Osteoblast (primary cell): ENCODE measurements at regions not wholly inside any gene's neighbourhood (a gene's known extent, or its start where the extent isn't known, plus 50 kb on each side); places are given as distances from the start of the nearest gene placed in this dataset.

Source experiments
- DNase-seq: peaks from one replicate; pipeline ENCODE4 v3.0.0; 2011; ENCODE audit warnings: low spot score, mixed read lengths; ENCODE audit not compliant: insufficient read length; ENCODE audit errors: missing footprints
- H2AFZ ChIP-seq: 2 replicates; pipeline ENCODE4 v1.6.0; 2011; ENCODE audit warnings: mild to moderate bottlenecking, low read length
- H3K27ac ChIP-seq: 2 replicates; pipeline ENCODE4 v1.5.1; 2011; ENCODE audit warnings: mild to moderate bottlenecking, low read depth, low read length, moderate library complexity
- H3K27me3 ChIP-seq: 2 replicates; pipeline ENCODE4 v1.6.0; 2012; ENCODE audit warnings: mild to moderate bottlenecking, control low read depth, inconsistent platforms, low read length, moderate library complexity; ENCODE audit not compliant: insufficient read depth
- H3K36me3 ChIP-seq: 2 replicates; pipeline ENCODE4 v1.5.1; 2011; ENCODE audit warnings: mild to moderate bottlenecking, low read length, control low read depth, moderate library complexity; ENCODE audit not compliant: insufficient read depth
- H3K4me1 ChIP-seq: 2 replicates; pipeline ENCODE4 v1.5.1; 2011; ENCODE audit warnings: mild to moderate bottlenecking, low read length, control low read depth, moderate library complexity; ENCODE audit not compliant: insufficient read depth
- H3K4me2 ChIP-seq: 2 replicates; pipeline ENCODE4 v1.6.0; 2011; ENCODE audit warnings: mild to moderate bottlenecking, low read length; ENCODE audit not compliant: insufficient read depth
- H3K4me3 ChIP-seq: fragments of 200-600 bp; sonication (generic); 3 replicates; pipeline ENCODE4 v1.5.1; 2012; ENCODE audit warnings: mild to moderate bottlenecking, low read length, inconsistent platforms; ENCODE audit not compliant: insufficient read depth
- H3K79me2 ChIP-seq: 2 replicates; pipeline ENCODE4 v1.6.0; 2012; ENCODE audit warnings: mild to moderate bottlenecking, low read length, control low read depth, inconsistent platforms; ENCODE audit not compliant: insufficient read depth
- H3K9me3 ChIP-seq: 2 replicates; pipeline ENCODE4 v1.5.1; 2011; ENCODE audit warnings: low read depth, low read length, control low read depth
- H4K20me1 ChIP-seq: 2 replicates; pipeline ENCODE4 v1.6.0; 2012; ENCODE audit warnings: mild to moderate bottlenecking, low read length, control low read depth; ENCODE audit not compliant: insufficient read depth
- CTCF ChIP-seq: IDR thresholded peaks from 2 replicates; pipeline ENCODE4 v1.5.1; 2011; ENCODE audit warnings: mild to moderate bottlenecking, low read depth, low read length, moderate library complexity; ENCODE audit errors: extremely low read depth

DNA sequence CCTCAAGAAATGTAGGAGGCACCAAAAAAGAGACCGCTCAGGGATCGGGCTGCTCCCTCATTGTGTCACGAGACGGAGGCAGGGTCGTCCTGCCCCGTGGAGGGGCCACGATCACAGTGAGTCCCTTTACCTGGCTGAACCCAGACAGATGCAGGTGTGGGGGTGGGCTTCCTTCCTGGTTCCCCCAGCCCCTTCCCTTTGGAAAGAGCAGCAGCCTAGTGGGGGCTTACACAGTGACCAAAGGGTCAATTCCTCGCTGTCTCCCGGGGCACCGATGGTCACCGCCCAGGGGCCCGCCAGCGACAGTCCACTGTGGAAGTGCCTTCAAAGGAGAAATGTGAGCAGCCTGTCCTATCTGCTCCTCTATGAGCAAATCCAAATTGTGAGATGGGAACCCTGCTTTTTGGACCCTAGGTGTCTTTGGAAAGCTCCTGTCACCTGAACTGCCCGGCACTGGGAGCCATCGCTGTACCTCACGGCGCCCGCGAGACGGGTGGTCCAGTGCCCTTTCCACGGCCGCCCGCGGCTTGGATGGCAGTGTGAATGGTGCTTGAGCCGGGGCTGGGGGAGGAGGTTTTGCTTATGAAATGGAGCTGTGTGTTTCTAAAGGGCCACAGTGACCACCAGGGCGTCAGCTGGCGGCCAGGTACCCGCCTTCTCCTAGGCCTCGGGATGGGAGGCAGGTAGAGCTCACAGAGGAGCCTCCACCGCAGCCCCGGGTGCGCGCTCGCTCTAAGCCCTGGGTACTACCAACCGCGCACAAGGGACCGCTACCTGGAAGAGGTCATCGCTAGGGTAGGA, 155.7 kb downstream of the KLF13 start:
- Histone ChIP-seq H3K9me3 (no peaks in the 10 kb centered on the region), H3K27me3 (peaks cover 42% of the 10 kb centered on the region), H2AFZ (no peak overlapping the region), H3K36me3 (no peaks in the 10 kb centered on the region), H3K4me2 (no peak overlapping the region), H3K79me2 (no peaks in the 10 kb centered on the region), H4K20me1 (no peaks in the 10 kb centered on the region), H3K27ac (no peak overlapping the region), H3K4me1 (no peaks in the 10 kb centered on the region), H3K4me3 (no peak overlapping the region)
- DNase-seq: no peak
- TF ChIP-seq CTCF: no peak

GRCh38 chr15:31483053-31483985, 156.7 kb downstream of the KLF13 start:
- Histone ChIP-seq H3K4me3 (no peak overlapping the region), H3K4me1 (peaks cover 7% of the 10 kb centered on the region), H2AFZ (no peak overlapping the region), H4K20me1 (no peaks in the 10 kb centered on the region), H3K36me3 (no peaks in the 10 kb centered on the region), H3K27me3 (peaks cover 42% of the 10 kb centered on the region), H3K79me2 (no peaks in the 10 kb centered on the region), H3K27ac (no peak overlapping the region), H3K9me3 (no peaks in the 10 kb centered on the region), H3K4me2 (no peak overlapping the region)
- DNase-seq: no peak
- no peak for TF ChIP-seq CTCF

DNA sequence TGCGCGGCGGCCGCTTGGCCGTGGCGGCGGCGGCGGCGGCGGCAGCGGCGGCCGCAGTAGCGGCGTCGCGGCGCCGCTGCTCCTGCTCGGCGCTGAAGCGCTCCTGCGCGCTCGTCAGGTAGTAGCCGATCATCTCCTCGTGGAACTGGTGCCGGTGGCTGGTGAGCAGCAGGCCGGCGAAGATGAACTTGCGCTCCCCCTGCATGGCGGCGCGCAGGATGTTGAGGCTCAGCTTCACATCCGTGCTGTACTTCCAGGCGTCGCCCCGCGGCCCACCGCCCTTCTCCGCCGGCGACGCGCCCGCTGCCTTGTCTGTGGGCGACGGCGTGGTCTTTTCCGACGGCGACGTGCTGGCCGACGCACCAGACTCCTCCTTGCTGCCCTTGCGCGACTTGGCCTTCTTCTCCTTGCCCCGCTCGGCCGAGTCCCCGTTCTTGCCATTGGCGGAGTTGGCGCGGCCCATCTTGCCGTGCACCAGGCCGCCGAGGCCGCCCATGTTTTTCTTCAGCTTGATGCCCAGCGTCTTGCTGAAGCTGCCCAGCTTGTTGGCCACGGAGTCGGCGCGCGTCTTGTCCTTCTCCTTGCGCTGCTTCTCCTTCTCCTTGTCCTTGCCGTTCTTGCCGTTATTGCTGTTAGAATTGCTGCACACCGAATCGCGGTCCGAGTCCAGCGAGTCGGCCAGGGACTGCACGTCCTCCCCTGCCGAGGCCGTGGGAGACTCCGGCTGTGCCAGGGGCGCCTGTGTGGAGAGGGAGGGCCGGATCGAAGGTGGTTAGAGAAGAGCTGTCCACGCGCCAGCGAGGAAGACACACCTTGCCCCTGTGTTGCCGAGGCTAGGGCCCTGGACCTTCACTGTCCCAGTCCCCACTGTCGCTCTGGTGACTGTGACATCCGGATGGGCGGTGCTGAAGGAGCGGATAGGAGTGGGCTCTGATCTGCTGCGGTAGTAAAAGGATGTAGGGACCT, 157.6 kb downstream of the KLF13 start:
- no peak for TF ChIP-seq CTCF
- Histone ChIP-seq H3K4me3 (no peak overlapping the region), H4K20me1 (no peaks in the 10 kb centered on the region), H3K36me3 (no peaks in the 10 kb centered on the region), H3K9me3 (no peaks in the 10 kb centered on the region), H3K4me1 (peaks cover 16% of the 10 kb centered on the region), H3K79me2 (no peaks in the 10 kb centered on the region), H2AFZ (no peak overlapping the region), H3K27ac (no peak overlapping the region), H3K4me2 (no peak overlapping the region), H3K27me3 (peaks cover 39% of the 10 kb centered on the region)
- DNase-seq: no peak
